WTC11 (cell line): ENCODE measurements at regions not wholly inside any gene's neighbourhood (a gene's known extent, or its start where the extent isn't known, plus 50 kb on each side); places are given as distances from the start of the nearest gene placed in this dataset.

Experiments used
- ATF1 ChIP-seq: sonication (generic); formaldehyde crosslinking; IDR thresholded peaks from 2 replicates; pipeline ENCODE4 v1.8.1; 2023; ENCODE audit warnings: mild to moderate bottlenecking, moderate library complexity, missing genetic modification reagents
- GRHL2 ChIP-seq: fragments of 250-450 bp; sonication (Bioruptor Pico); IDR thresholded peaks from 2 replicates; pipeline ENCODE4 v1.8.0; 2022; ENCODE audit warnings: mild to moderate bottlenecking, moderate library complexity; ENCODE audit not compliant: insufficient replicate concordance, severe bottlenecking
- MYBL2 ChIP-seq: sonication (generic); formaldehyde crosslinking; IDR thresholded peaks from 2 replicates; pipeline ENCODE4 v1.8.1; 2023; ENCODE audit warnings: mild to moderate bottlenecking, moderate library complexity, missing genetic modification reagents
- NFATC4 ChIP-seq: fragments of 250-450 bp; sonication (Bioruptor Pico); IDR thresholded peaks from 2 replicates; pipeline ENCODE4 v1.9.0; 2021; ENCODE audit warnings: mild to moderate bottlenecking
- ZNF263 ChIP-seq: sonication (generic); formaldehyde crosslinking; IDR thresholded peaks from 2 replicates; pipeline ENCODE4 v1.8.1; 2022; ENCODE audit warnings: low read depth, mild to moderate bottlenecking, moderate library complexity, missing genetic modification reagents
- TF ChIP-seq, protein P1 (sequence below): fragments of 250-450 bp; sonication (Bioruptor Pico); IDR thresholded peaks from 2 replicates; pipeline ENCODE4 v1.9.0; 2021; ENCODE audit warnings: mild to moderate bottlenecking

DNA sequence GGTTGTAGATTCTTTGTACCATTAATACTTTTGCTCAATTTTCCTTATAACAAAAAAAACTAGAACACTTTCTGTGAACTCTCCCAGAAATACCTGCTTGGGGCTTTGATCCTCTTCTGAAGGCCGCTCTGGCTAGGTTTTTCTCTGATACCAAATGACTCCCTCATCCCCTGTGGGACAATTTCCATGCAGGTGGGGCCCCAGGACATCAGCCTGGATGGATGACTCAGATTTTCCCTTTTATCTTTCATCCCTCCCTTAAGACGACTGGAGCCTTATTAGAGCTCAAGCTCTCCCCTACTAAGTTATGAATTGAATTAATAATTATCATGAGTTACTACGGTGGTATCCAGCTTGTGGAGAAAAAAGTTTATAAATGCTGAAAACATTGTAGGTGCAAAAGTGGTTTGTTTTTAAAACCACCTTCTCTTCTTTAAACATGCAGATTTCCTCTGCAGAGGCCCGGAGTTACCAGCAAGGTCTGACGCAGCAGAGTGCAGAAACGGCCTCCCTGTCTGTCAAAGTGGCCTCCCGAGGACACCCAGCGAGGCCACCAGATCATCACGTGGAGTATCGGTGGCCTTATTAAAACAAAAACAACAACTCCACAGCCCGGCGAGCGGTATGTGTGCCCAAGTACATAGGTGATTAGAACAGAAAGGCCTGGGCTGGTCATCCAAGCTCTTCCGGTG lies 50.8 kb upstream of the IRX4 start (continued):
- TF ChIP-seq, protein P1, sequence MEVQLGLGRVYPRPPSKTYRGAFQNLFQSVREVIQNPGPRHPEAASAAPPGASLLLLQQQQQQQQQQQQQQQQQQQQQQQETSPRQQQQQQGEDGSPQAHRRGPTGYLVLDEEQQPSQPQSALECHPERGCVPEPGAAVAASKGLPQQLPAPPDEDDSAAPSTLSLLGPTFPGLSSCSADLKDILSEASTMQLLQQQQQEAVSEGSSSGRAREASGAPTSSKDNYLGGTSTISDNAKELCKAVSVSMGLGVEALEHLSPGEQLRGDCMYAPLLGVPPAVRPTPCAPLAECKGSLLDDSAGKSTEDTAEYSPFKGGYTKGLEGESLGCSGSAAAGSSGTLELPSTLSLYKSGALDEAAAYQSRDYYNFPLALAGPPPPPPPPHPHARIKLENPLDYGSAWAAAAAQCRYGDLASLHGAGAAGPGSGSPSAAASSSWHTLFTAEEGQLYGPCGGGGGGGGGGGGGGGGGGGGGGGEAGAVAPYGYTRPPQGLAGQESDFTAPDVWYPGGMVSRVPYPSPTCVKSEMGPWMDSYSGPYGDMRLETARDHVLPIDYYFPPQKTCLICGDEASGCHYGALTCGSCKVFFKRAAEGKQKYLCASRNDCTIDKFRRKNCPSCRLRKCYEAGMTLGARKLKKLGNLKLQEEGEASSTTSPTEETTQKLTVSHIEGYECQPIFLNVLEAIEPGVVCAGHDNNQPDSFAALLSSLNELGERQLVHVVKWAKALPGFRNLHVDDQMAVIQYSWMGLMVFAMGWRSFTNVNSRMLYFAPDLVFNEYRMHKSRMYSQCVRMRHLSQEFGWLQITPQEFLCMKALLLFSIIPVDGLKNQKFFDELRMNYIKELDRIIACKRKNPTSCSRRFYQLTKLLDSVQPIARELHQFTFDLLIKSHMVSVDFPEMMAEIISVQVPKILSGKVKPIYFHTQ: no peak
- no peak for TF ChIP-seq ZNF263 (CRISPR knock-in tag)
- no peak for TF ChIP-seq MYBL2 (CRISPR knock-in tag)
- TF ChIP-seq ATF1 (CRISPR knock-in tag): no peak
- TF ChIP-seq GRHL2 (CRISPR knock-in tag): no peak
- TF ChIP-seq NFATC4 (CRISPR knock-in tag): no peak
